ENCODE measurements at regions not wholly inside any gene's neighbourhood (a gene's known extent, or its start where the extent isn't known, plus 50 kb on each side); places are given as distances from the start of the nearest gene placed in this dataset.

DNA sequence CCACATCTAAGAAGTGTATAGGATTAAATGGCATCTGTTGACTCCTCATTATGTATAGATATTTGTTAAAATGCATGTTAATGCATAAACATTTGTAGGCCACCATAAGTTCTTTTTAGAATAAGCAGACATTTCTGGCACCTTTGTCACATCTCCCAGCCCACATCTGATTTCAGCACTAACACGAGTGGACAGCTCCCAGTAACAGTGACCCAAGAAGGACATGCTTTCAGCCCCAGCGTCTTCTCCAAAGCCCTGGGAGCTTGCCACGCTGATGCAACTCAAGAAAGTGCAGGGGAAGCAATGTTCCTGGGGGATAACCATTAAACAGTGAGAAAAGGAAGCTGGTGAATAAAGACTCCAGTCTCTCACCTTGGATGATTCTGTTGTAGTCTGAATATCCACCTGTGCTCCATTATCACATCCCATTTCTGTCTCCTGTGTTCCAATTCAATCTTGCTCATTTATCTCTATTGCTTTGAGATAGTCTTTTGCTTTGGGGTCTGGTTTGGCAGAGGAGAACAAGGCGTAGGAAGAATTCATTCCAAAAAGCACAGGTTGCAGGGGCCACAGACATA lies 182.6 kb upstream of the THSD7B start:
- TF ChIP-seq MAX (IDR thresholded peaks at IDR 0.05; ENCODE audit: low read depth), result no peak
- no peak for TF ChIP-seq EP300 (IDR thresholded peaks at IDR 0.05; ENCODE audit: borderline replicate concordance in 1 of 2, low read depth in 1 of 2, low read length in 1 of 2)
- TF ChIP-seq CTCF (IDR thresholded peaks at IDR 0.05), result no peak
- no peak for TF ChIP-seq POLR2AphosphoS5 (IDR thresholded peaks at IDR 0.05; ENCODE audit: low read depth, low read length)
